BE2C (cell line): ENCODE measurements at regions not wholly inside any gene's neighbourhood (a gene's known extent, or its start where the extent isn't known, plus 50 kb on each side); places are given as distances from the start of the nearest gene placed in this dataset.

Source experiments
- DNase-seq: peaks from one replicate; pipeline ENCODE4 v3.0.0-alpha.2; 2020
- H3K27me3 ChIP-seq: fragments of 250-450 bp; sonication (Bioruptor Pico); 2 replicates; pipeline ENCODE4 v1.5.1; 2020; ENCODE audit warnings: mild to moderate bottlenecking
- H3K36me3 ChIP-seq: fragments of 250-450 bp; sonication (Bioruptor Pico); 2 replicates; pipeline ENCODE4 v1.5.1; 2020; ENCODE audit warnings: mild to moderate bottlenecking
- H3K4me1 ChIP-seq: fragments of 250-450 bp; sonication (Bioruptor Pico); 2 replicates; pipeline ENCODE4 v1.5.1; 2020
- H3K4me3 ChIP-seq: 2 replicates; pipeline ENCODE4 v1.5.1; 2011; ENCODE audit warnings: low read depth, low read length
- H3K9me3 ChIP-seq: fragments of 250-450 bp; sonication (Bioruptor Pico); 2 replicates; pipeline ENCODE4 v1.5.1; 2020
- TF ChIP-seq, protein P1 (sequence below): IDR thresholded peaks from 2 replicates; pipeline ENCODE4 v1.5.1; 2012; ENCODE audit warnings: mild to moderate bottlenecking, low read depth, low read length

DNA sequence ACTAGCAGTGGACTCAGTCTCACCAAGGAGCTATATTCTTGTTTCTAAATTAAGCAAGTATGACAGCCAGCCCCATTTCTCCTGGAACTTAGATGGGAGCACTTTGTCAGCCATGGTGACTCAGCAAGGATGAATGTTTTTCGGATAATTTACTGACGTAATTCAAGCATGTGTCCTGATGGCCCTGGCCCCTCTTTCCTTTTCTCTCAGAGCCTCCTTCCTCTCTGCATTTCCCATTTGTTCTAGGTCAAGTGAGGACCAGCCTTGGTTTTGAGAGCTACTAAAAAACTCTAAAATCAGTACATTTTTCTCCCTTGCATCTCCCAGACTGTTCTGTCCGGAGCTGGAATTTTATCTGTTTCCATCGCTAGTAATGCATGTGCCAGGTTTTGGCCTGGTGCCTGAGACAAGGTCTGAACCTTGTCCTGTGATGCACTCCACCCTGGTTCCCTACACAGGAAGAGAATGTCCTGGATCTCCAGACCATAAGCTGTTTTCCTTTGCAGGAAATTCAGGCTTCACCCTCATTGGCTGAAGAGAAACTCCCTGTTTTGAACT lies 256.6 kb upstream of the ROPN1 start:
- TF ChIP-seq, protein P1, sequence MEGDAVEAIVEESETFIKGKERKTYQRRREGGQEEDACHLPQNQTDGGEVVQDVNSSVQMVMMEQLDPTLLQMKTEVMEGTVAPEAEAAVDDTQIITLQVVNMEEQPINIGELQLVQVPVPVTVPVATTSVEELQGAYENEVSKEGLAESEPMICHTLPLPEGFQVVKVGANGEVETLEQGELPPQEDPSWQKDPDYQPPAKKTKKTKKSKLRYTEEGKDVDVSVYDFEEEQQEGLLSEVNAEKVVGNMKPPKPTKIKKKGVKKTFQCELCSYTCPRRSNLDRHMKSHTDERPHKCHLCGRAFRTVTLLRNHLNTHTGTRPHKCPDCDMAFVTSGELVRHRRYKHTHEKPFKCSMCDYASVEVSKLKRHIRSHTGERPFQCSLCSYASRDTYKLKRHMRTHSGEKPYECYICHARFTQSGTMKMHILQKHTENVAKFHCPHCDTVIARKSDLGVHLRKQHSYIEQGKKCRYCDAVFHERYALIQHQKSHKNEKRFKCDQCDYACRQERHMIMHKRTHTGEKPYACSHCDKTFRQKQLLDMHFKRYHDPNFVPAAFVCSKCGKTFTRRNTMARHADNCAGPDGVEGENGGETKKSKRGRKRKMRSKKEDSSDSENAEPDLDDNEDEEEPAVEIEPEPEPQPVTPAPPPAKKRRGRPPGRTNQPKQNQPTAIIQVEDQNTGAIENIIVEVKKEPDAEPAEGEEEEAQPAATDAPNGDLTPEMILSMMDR = no peak
- no peak overlapping the region for H3K4me3 ChIP-seq
- DNase-seq = peak; percentile 69
- no peaks in the 10 kb centered on the region for H3K36me3 ChIP-seq
- H3K9me3 ChIP-seq = no peaks in the 10 kb centered on the region
- peaks cover 40% of the 10 kb centered on the region for H3K4me1 ChIP-seq
- no peaks in the 10 kb centered on the region for H3K27me3 ChIP-seq

DNA sequence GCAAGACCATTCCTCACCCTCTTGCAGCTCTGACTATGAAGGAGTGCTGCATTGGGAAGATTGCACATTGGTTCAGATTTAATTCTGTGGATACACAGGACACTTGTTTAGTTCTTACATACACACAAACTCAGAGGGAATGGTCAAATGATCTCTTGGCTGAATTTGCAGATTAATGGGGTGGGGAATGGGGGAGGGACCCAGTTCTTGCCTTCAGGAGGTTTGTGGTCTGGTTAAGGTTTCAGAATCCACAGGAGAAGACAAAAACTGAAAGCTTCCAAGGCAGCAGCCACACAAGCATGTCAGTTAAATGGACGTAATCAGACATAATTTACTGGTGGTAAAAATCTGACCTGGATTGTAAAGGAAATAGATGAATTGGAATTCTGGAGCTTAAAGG lies 257.1 kb upstream of the ROPN1 start:
- Histone ChIP-seq H3K4me1 (peaks cover 40% of the 10 kb centered on the region), H3K36me3 (no peaks in the 10 kb centered on the region), H3K9me3 (no peaks in the 10 kb centered on the region), H3K4me3 (no peak overlapping the region), H3K27me3 (no peaks in the 10 kb centered on the region)
- TF ChIP-seq, protein P1 = no peak
- no peak for DNase-seq

DNA sequence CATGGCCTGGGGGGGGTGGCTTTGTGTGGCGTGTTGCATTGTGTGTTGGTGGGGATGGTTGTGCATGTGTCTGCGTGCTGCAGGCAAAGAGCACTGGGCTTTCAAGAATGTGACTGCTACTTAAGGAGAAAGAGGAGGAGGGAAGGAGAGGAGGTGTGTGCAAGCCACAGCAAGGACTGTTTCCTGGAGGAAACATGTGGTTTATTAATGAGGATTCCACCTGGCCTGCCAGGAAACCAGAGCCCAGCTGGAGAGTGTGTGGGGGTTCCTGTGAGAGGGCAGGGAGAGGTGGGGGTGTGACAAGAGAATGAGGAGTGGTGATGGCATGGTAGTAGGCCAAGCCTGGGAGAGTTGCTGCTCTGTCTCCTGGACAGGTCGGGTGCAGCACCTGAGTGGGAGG lies 258.1 kb upstream of the ROPN1 start:
- Histone ChIP-seq H3K4me1 (peaks cover 39% of the 10 kb centered on the region), H3K27me3 (no peaks in the 10 kb centered on the region), H3K9me3 (no peaks in the 10 kb centered on the region), H3K36me3 (no peaks in the 10 kb centered on the region), H3K4me3 (no peak overlapping the region)
- DNase-seq = no peak
- TF ChIP-seq, protein P1 = no peak

DNA sequence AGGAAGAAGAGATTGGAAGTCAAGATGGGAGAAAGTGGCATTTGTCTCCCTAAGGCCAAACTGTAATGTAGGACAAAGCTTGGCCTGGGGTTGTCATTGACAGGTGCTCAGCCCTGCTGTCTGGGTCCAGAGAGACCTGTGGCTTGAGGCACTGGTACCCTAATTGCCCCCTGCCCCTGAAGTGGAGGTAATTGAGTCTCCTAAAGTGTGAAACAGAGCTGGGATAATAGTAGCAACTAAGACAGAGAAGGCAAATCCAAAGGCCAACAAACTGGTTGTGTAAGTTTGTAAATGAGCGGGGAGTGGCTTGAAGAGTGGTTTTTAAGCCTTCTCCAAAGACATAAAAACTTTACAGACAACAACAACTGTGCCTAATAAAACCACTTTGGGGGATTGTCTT lies 264.2 kb upstream of the ROPN1 start:
- H3K27me3 ChIP-seq = no peaks in the 10 kb centered on the region
- H3K36me3 ChIP-seq = no peaks in the 10 kb centered on the region
- DNase-seq = no peak
- TF ChIP-seq, protein P1 = no peak
- H3K4me1 ChIP-seq = peaks cover 17% of the 10 kb centered on the region
- H3K4me3 ChIP-seq = no peak overlapping the region
- no peaks in the 10 kb centered on the region for H3K9me3 ChIP-seq

DNA sequence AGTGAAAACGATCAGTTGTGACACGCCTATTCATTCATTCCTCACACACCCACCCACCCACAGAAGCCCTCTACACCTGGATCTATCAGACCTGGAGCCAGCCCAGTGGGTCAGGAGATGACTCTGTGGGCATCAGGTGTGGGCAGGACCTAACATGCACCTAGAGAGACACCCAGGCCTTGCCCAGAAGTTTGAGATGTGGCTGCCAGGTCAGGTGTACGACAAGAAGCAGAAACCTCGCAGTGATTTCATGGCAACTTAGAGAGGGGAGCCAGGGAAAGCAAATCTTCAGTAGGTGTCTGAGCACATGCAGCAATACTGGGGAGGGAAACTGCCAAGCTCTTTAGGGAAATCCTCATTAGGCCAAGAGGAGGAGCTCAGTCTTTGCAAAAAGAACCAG lies 264.7 kb upstream of the ROPN1 start:
- H3K4me3 ChIP-seq = no peak overlapping the region
- TF ChIP-seq, protein P1 = no peak
- peaks cover 17% of the 10 kb centered on the region for H3K4me1 ChIP-seq
- DNase-seq = no peak
- no peaks in the 10 kb centered on the region for H3K27me3 ChIP-seq
- H3K36me3 ChIP-seq = no peaks in the 10 kb centered on the region
- no peaks in the 10 kb centered on the region for H3K9me3 ChIP-seq

DNA sequence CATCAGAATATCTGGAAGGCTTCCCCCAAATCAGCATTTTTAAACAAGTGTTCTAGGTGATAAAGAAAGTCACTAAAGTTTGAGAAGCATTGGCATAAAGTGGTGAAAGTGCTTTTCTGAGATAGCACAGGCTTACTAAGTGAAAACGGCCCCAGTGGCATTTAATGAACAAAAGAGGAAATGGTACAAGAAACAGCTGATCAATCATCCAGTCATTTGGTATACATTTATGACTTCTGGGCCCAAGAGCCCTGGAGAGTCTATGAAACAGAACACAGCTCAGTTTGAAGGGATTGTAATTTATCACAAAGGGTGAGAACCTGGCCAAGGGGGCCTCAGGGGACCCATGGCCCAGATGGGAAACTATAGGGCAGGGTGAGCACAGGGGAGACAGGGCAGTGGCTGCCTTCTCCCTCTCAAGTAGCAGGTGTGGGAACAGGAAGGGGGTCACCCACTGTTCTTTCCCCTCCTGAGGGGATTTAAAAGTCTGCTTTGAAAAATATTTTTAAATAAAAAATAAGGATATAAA lies 265.5 kb upstream of the ROPN1 start:
- DNase-seq = peak; percentile 39
- H3K4me1 ChIP-seq = peaks cover 17% of the 10 kb centered on the region
- TF ChIP-seq, protein P1 = no peak

More for the DNA sequence above, 265.5 kb upstream of the ROPN1 start:
- Histone ChIP-seq H3K27me3 (no peaks in the 10 kb centered on the region), H3K36me3 (no peaks in the 10 kb centered on the region), H3K4me3 (no peak overlapping the region), H3K9me3 (no peaks in the 10 kb centered on the region)
